CD4-positive, alpha-beta T cell (primary cell): ENCODE measurements at regions not wholly inside any gene's neighbourhood (a gene's known extent, or its start where the extent isn't known, plus 50 kb on each side); places are given as distances from the start of the nearest gene placed in this dataset.

Source experiments
- ATAC-seq: fragments of 200-7000 bp; cut with Tn5 transposase; one replicate; pipeline ENCODE4 v1.10.0; 2022; ENCODE audit warnings: mild to moderate bottlenecking; ENCODE audit not compliant: poor library complexity
- CTCF ChIA-PET: fragments of 350-600 bp; sonication (Branson Sonifier 250); formaldehyde crosslinking; loops from one replicate; lab custom pipeline; 2021; ENCODE audit warnings: antibody characterized with exemption, inconsistent platforms; lab: Charles Lee
- POLR2A ChIA-PET: fragments of 350-600 bp; sonication (Branson Sonifier 250); formaldehyde crosslinking; loops from one replicate; lab custom pipeline; 2021; ENCODE audit warnings: antibody characterized with exemption, inconsistent platforms; lab: Charles Lee
- DNase-seq, 14 experiments: peaks; one replicate each; pipeline ENCODE4 v3.0.0-alpha.2; 2013 to 2020; ENCODE audit warnings: mixed read lengths in 2 of 14
- H3K27ac ChIP-seq, 2 donors: one replicate each; pipeline versions ENCODE4 v1.5.1 to v1.7.0; 2013; ENCODE audit warnings: low read length in 2 of 2, low read depth in 1 of 2, mild to moderate bottlenecking in 1 of 2
- H3K27me3 ChIP-seq, 2 experiments: 1 replicate in 1 of 2; 2 replicates in 1 of 2; pipeline versions ENCODE4 v1.6.1 to v1.7.0; 2013; ENCODE audit warnings: low read length in 2 of 2, control low read depth in 1 of 2, mild to moderate bottlenecking in 1 of 2, moderate library complexity in 1 of 2; ENCODE audit not compliant: insufficient read depth in 2 of 2, control insufficient read depth in 1 of 2
- H3K36me3 ChIP-seq: one replicate; pipeline ENCODE4 v1.6.1; 2013; ENCODE audit warnings: low read length, control low read depth; ENCODE audit not compliant: insufficient read depth
- H3K4me1 ChIP-seq: one replicate; pipeline ENCODE4 v1.6.1; 2013; ENCODE audit warnings: low read length, control low read depth; ENCODE audit not compliant: insufficient read depth
- H3K4me3 ChIP-seq: one replicate; pipeline ENCODE4 v1.5.1; 2013; ENCODE audit warnings: mild to moderate bottlenecking, low read length, moderate library complexity
- H3K9me3 ChIP-seq, 2 experiments: 1 replicate in 1 of 2; 2 replicates in 1 of 2; pipeline versions ENCODE4 v1.6.1 to v1.7.0; 2013; ENCODE audit warnings: low read length in 2 of 2, mild to moderate bottlenecking in 2 of 2, control low read depth in 1 of 2, moderate library complexity in 1 of 2; ENCODE audit not compliant: control insufficient read depth in 1 of 2, insufficient read depth in 1 of 2
- H3K27ac Mint-ChIP-seq: one replicate; pipeline ENCODE4 v1.8.0; 2020; ENCODE audit warnings: mixed read lengths
- H3K27me3 Mint-ChIP-seq: one replicate; pipeline ENCODE4 v1.8.0; 2021; ENCODE audit warnings: mixed read lengths
- H3K36me3 Mint-ChIP-seq: one replicate; pipeline ENCODE4 v1.8.0; 2021; ENCODE audit warnings: low read depth, mixed read lengths
- H3K4me1 Mint-ChIP-seq: one replicate; pipeline ENCODE4 v1.8.0; 2021; ENCODE audit warnings: low read depth, mixed read lengths
- H3K4me3 Mint-ChIP-seq: one replicate; pipeline ENCODE4 v1.8.0; 2020; ENCODE audit warnings: mild to moderate bottlenecking, mixed read lengths
- H3K9me3 Mint-ChIP-seq: one replicate; pipeline ENCODE4 v1.8.0; 2020; ENCODE audit warnings: mixed read lengths
- intact Hi-C, 2 experiments: fragments of 100-400 bp; cut with DNase I in 1 of 2; cut with micrococcal nuclease in 1 of 2; formaldehyde crosslinking; loops; one replicate each; pipeline versions ENCODE4 v1.15.1 to v1.9.0; 2023 to 2025; cut with DNase I, micrococcal nuclease
- TF ChIP-seq, protein P1 (sequence below): fragments of 200-600 bp; IDR thresholded peaks from one replicate; pipeline ENCODE4 v1.8.0; 2022; ENCODE audit warnings: antibody characterized with exemption, mild to moderate bottlenecking

GRCh38 chr7:84838857-84839256 lies 348.0 kb downstream of the SEMA3D start:
- Histone ChIP-seq H3K36me3 (no peaks in the 10 kb centered on the region), H3K9me3 (peaks cover 0 to 4% of the 10 kb centered on the region in 2 experiments), H3K27ac (no peak overlapping the region), H3K27me3 (no peaks in the 10 kb centered on the region), H3K4me3 (no peak overlapping the region), H3K4me1 (no peaks in the 10 kb centered on the region)
- ATAC-seq, result no peak
- ChIA-PET POLR2A (no interaction called here), CTCF (no interaction called here)
- H3K4me3 Mint-ChIP-seq, result no peak overlapping the region
- intact Hi-C loops, result no loop called here
- H3K27ac Mint-ChIP-seq, result no peak overlapping the region
- no peaks in the 10 kb centered on the region for H3K9me3 Mint-ChIP-seq
- H3K36me3 Mint-ChIP-seq, result no peaks in the 10 kb centered on the region
- no peaks in the 10 kb centered on the region for H3K27me3 Mint-ChIP-seq
- no peaks in the 10 kb centered on the region for H3K4me1 Mint-ChIP-seq
- TF ChIP-seq, protein P1, sequence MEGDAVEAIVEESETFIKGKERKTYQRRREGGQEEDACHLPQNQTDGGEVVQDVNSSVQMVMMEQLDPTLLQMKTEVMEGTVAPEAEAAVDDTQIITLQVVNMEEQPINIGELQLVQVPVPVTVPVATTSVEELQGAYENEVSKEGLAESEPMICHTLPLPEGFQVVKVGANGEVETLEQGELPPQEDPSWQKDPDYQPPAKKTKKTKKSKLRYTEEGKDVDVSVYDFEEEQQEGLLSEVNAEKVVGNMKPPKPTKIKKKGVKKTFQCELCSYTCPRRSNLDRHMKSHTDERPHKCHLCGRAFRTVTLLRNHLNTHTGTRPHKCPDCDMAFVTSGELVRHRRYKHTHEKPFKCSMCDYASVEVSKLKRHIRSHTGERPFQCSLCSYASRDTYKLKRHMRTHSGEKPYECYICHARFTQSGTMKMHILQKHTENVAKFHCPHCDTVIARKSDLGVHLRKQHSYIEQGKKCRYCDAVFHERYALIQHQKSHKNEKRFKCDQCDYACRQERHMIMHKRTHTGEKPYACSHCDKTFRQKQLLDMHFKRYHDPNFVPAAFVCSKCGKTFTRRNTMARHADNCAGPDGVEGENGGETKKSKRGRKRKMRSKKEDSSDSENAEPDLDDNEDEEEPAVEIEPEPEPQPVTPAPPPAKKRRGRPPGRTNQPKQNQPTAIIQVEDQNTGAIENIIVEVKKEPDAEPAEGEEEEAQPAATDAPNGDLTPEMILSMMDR, result no peak
- no peak for DNase-seq

- no peak for ATAC-seq
- Mint-ChIP-seq H3K4me1 (no peaks in the 10 kb centered on the region), H3K27me3 (no peaks in the 10 kb centered on the region), H3K36me3 (no peaks in the 10 kb centered on the region), H3K27ac (no peak overlapping the region), H3K9me3 (peaks cover 4% of the 10 kb centered on the region), H3K4me3 (no peak overlapping the region)
- intact Hi-C loops, result no loop called here
- no peak for DNase-seq
- Histone ChIP-seq H3K4me3 (no peak overlapping the region), H3K36me3 (no peaks in the 10 kb centered on the region), H3K9me3 (peaks cover 0 to 4% of the 10 kb centered on the region in 2 experiments), H3K27ac (no peak overlapping the region), H3K27me3 (no peaks in the 10 kb centered on the region), H3K4me1 (no peaks in the 10 kb centered on the region)
- ChIA-PET CTCF (no interaction called here), POLR2A (no interaction called here)
- TF ChIP-seq, protein P1, result no peak
These were observed 349.5 kb downstream of the SEMA3D start for GRCh38 chr7:84837405-84837804.

DNA sequence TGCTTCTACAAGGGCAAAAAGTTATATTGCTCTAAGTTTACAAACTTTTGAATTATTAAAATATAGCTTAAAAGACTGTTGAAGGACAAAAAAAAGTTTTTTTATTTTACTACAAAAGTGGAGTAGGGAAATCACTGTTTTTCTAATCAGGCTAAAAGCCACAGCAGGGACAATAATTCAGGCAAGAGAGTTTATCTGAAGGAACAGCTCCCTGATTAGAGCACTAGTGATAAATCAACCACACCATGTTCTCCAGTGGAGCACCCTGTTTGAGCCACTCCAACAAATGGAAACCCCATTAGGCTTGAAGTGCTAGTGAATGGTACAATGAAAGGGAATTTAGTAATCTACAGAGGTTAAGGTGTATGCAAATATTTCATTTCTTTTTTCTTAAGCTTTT lies 357.1 kb downstream of the SEMA3D start:
- peaks cover 0 to 3% of the 10 kb centered on the region in 2 experiments for H3K9me3 ChIP-seq
- intact Hi-C loops, result no loop called here
- H3K27me3 Mint-ChIP-seq, result no peaks in the 10 kb centered on the region
- ATAC-seq (no peak), DNase-seq (no peak)
- ChIA-PET POLR2A (no interaction called here), CTCF (no interaction called here)
- no peaks in the 10 kb centered on the region for H3K36me3 ChIP-seq
- H3K4me1 Mint-ChIP-seq, result no peaks in the 10 kb centered on the region
- no peak overlapping the region for H3K4me3 ChIP-seq
- no peaks in the 10 kb centered on the region for H3K36me3 Mint-ChIP-seq
- TF ChIP-seq, protein P1, result no peak
- H3K4me1 ChIP-seq, result no peaks in the 10 kb centered on the region
- peaks cover 4% of the 10 kb centered on the region for H3K9me3 Mint-ChIP-seq
- H3K27me3 ChIP-seq, result no peaks in the 10 kb centered on the region
- no peak overlapping the region for H3K4me3 Mint-ChIP-seq
- H3K27ac Mint-ChIP-seq, result no peak overlapping the region
- H3K27ac ChIP-seq, result no peak overlapping the region
